CD4-positive, alpha-beta T cell (primary cell): ENCODE measurements at regions not wholly inside any gene's neighbourhood (a gene's known extent, or its start where the extent isn't known, plus 50 kb on each side); places are given as distances from the start of the nearest gene placed in this dataset.

Source experiments
- ATAC-seq: fragments of 200-7000 bp; cut with Tn5 transposase; one replicate; pipeline ENCODE4 v1.10.0; 2022; ENCODE audit warnings: mild to moderate bottlenecking; ENCODE audit not compliant: poor library complexity
- CTCF ChIA-PET: fragments of 350-600 bp; sonication (Branson Sonifier 250); formaldehyde crosslinking; loops from one replicate; lab custom pipeline; 2021; ENCODE audit warnings: antibody characterized with exemption, inconsistent platforms; lab: Charles Lee
- POLR2A ChIA-PET: fragments of 350-600 bp; sonication (Branson Sonifier 250); formaldehyde crosslinking; loops from one replicate; lab custom pipeline; 2021; ENCODE audit warnings: antibody characterized with exemption, inconsistent platforms; lab: Charles Lee
- DNase-seq, 14 experiments: peaks; one replicate each; pipeline ENCODE4 v3.0.0-alpha.2; 2013 to 2020; ENCODE audit warnings: mixed read lengths in 2 of 14
- H3K27ac ChIP-seq, 2 donors: one replicate each; pipeline versions ENCODE4 v1.5.1 to v1.7.0; 2013; ENCODE audit warnings: low read length in 2 of 2, low read depth in 1 of 2, mild to moderate bottlenecking in 1 of 2
- H3K27me3 ChIP-seq, 2 experiments: 1 replicate in 1 of 2; 2 replicates in 1 of 2; pipeline versions ENCODE4 v1.6.1 to v1.7.0; 2013; ENCODE audit warnings: low read length in 2 of 2, control low read depth in 1 of 2, mild to moderate bottlenecking in 1 of 2, moderate library complexity in 1 of 2; ENCODE audit not compliant: insufficient read depth in 2 of 2, control insufficient read depth in 1 of 2
- H3K36me3 ChIP-seq: one replicate; pipeline ENCODE4 v1.6.1; 2013; ENCODE audit warnings: low read length, control low read depth; ENCODE audit not compliant: insufficient read depth
- H3K4me1 ChIP-seq: one replicate; pipeline ENCODE4 v1.6.1; 2013; ENCODE audit warnings: low read length, control low read depth; ENCODE audit not compliant: insufficient read depth
- H3K4me3 ChIP-seq: one replicate; pipeline ENCODE4 v1.5.1; 2013; ENCODE audit warnings: mild to moderate bottlenecking, low read length, moderate library complexity
- H3K9me3 ChIP-seq, 2 experiments: 1 replicate in 1 of 2; 2 replicates in 1 of 2; pipeline versions ENCODE4 v1.6.1 to v1.7.0; 2013; ENCODE audit warnings: low read length in 2 of 2, mild to moderate bottlenecking in 2 of 2, control low read depth in 1 of 2, moderate library complexity in 1 of 2; ENCODE audit not compliant: control insufficient read depth in 1 of 2, insufficient read depth in 1 of 2
- H3K27ac Mint-ChIP-seq: one replicate; pipeline ENCODE4 v1.8.0; 2020; ENCODE audit warnings: mixed read lengths
- H3K27me3 Mint-ChIP-seq: one replicate; pipeline ENCODE4 v1.8.0; 2021; ENCODE audit warnings: mixed read lengths
- H3K36me3 Mint-ChIP-seq: one replicate; pipeline ENCODE4 v1.8.0; 2021; ENCODE audit warnings: low read depth, mixed read lengths
- H3K4me1 Mint-ChIP-seq: one replicate; pipeline ENCODE4 v1.8.0; 2021; ENCODE audit warnings: low read depth, mixed read lengths
- H3K4me3 Mint-ChIP-seq: one replicate; pipeline ENCODE4 v1.8.0; 2020; ENCODE audit warnings: mild to moderate bottlenecking, mixed read lengths
- H3K9me3 Mint-ChIP-seq: one replicate; pipeline ENCODE4 v1.8.0; 2020; ENCODE audit warnings: mixed read lengths
- intact Hi-C, 2 experiments: fragments of 100-400 bp; cut with DNase I in 1 of 2; cut with micrococcal nuclease in 1 of 2; formaldehyde crosslinking; loops; one replicate each; pipeline versions ENCODE4 v1.15.1 to v1.9.0; 2023 to 2025; cut with DNase I, micrococcal nuclease
- TF ChIP-seq, protein P1 (sequence below): fragments of 200-600 bp; IDR thresholded peaks from one replicate; pipeline ENCODE4 v1.8.0; 2022; ENCODE audit warnings: antibody characterized with exemption, mild to moderate bottlenecking

DNA sequence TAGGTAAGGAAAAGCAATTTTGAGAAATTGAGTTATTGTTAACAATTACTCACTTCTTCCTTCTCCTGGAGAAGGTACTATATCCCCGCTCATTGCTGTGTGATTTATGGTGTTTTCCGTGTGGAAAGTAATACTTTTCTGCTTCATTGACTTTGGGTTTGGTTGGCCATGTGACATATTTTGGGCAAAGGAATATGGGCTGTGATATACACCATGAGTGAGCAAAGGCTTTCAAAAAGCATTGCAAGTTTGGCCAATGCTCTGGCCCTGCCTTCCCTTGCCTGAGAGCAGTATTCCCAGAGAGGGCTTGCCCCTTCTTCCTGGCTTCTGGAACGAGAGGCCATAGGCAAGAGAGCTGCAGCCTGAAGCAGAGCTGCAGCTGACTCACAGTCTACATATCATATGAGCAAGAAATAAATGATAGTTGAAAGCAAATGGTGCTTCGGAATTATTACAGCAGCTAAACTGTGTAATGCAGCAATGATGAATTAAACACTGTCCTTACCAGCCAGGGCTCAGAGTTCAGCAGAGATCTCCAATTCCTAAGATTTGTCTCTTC, 216.8 kb upstream of the CD96 start:
- TF ChIP-seq, protein P1, sequence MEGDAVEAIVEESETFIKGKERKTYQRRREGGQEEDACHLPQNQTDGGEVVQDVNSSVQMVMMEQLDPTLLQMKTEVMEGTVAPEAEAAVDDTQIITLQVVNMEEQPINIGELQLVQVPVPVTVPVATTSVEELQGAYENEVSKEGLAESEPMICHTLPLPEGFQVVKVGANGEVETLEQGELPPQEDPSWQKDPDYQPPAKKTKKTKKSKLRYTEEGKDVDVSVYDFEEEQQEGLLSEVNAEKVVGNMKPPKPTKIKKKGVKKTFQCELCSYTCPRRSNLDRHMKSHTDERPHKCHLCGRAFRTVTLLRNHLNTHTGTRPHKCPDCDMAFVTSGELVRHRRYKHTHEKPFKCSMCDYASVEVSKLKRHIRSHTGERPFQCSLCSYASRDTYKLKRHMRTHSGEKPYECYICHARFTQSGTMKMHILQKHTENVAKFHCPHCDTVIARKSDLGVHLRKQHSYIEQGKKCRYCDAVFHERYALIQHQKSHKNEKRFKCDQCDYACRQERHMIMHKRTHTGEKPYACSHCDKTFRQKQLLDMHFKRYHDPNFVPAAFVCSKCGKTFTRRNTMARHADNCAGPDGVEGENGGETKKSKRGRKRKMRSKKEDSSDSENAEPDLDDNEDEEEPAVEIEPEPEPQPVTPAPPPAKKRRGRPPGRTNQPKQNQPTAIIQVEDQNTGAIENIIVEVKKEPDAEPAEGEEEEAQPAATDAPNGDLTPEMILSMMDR, result no peak
- intact Hi-C loops, result no loop called here
- Mint-ChIP-seq H3K27me3 (no peaks in the 10 kb centered on the region), H3K9me3 (no peaks in the 10 kb centered on the region), H3K4me1 (peaks cover 38% of the 10 kb centered on the region), H3K36me3 (no peaks in the 10 kb centered on the region), H3K27ac (peak overlapping the region; percentile 72), H3K4me3 (no peak overlapping the region)
- POLR2A ChIA-PET, result interaction anchor here (0.9 to 3.9 kb wide), 2 partner anchors 11 to 700 kb away, joined by 4 to 16 read pairs; no protein-coding TSS in a partner anchor
- no peak overlapping the region for H3K4me3 ChIP-seq
- CTCF ChIA-PET, result no interaction called here
- peaks cover 7% of the 10 kb centered on the region for H3K4me1 ChIP-seq
- no peak for ATAC-seq
- no peaks in the 10 kb centered on the region for H3K36me3 ChIP-seq
- no peaks in the 10 kb centered on the region for H3K9me3 ChIP-seq
- DNase-seq, result no peak
- H3K27ac ChIP-seq, result no peak overlapping the region
- H3K27me3 ChIP-seq, result no peaks in the 10 kb centered on the region

DNA sequence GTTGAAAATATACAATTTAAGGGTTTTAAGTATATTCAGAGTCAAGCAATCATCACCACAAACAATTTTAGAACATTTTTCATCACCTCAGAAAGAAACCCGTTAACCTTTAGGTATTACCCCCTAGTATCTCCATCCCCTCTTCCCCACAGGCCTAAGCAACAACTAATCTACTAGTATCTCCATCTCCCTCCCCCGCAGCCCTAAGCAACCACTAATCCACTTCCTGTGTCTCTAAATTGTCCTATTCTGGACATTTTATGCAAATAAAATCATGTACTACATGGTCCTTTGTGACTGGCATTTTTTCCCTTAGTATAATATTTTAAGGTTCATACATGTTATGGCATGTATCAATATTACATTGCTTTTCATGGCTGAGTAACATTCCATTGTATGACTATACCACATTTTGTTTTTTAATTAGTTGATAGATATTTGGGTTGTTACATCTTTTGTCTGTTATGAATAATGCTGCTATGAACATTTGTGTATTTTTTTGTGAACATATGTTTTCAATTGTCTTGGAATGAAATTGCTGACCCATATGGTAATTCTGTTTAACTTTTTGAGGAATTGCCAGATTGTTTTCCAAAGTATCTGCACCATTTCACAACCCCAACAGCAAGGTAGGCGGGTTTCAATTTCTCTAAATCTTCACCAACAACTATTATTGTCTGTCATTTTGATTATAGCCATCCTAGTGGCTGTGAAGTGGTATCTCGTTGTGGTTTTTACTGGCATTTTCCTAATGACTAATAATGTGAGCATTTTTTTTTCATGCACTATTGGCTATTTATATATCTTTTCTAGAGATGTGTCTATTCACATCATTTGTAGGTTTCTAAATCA, 215.6 kb upstream of the CD96 start:
- Histone ChIP-seq H3K4me3 (no peak overlapping the region), H3K36me3 (no peaks in the 10 kb centered on the region), H3K27me3 (no peaks in the 10 kb centered on the region), H3K9me3 (no peaks in the 10 kb centered on the region), H3K27ac (no peak overlapping the region), H3K4me1 (peaks cover 7% of the 10 kb centered on the region)
- DNase-seq, result no peak
- no peaks in the 10 kb centered on the region for H3K27me3 Mint-ChIP-seq
- H3K9me3 Mint-ChIP-seq, result no peaks in the 10 kb centered on the region
- no peak overlapping the region for H3K4me3 Mint-ChIP-seq
- TF ChIP-seq, protein P1, result no peak
- ChIA-PET POLR2A (interaction anchor here (3.9 kb wide), 1 partner anchor 12 kb away, joined by 16 read pairs; no protein-coding TSS in a partner anchor), CTCF (no interaction called here)
- intact Hi-C loops, result loop anchor here in 1 of 2 experiments (2.0 kb wide), 1 partner anchor 16 kb away; no protein-coding TSS in a partner anchor
- ATAC-seq, result no peak
- H3K36me3 Mint-ChIP-seq, result no peaks in the 10 kb centered on the region
- H3K4me1 Mint-ChIP-seq, result peaks cover 38% of the 10 kb centered on the region
- H3K27ac Mint-ChIP-seq, result no peak overlapping the region

DNA sequence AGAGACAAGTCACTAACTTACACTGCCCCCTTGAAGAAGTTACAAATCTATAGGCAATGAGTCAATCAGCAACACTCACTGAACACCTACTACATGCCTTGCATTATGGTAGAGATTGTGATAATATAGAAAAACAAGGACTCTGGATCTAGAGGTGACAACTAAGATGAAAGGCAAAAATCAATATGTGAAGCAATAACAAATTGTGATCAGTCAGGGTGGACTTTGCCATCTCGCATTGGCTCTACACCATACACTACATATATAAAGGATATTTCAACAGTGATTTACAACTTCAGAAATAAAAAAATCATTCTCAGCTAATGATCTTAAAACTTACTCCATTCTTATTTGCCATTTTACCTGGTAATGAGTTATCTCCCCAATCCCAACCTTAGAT, 210.7 kb upstream of the CD96 start:
- Histone ChIP-seq H3K9me3 (no peaks in the 10 kb centered on the region), H3K4me3 (no peak overlapping the region), H3K36me3 (no peaks in the 10 kb centered on the region), H3K27ac (no peak overlapping the region), H3K27me3 (no peaks in the 10 kb centered on the region), H3K4me1 (no peaks in the 10 kb centered on the region)
- Mint-ChIP-seq H3K36me3 (no peaks in the 10 kb centered on the region), H3K27ac (no peak overlapping the region), H3K9me3 (no peaks in the 10 kb centered on the region), H3K4me3 (no peak overlapping the region), H3K4me1 (peaks cover 2% of the 10 kb centered on the region), H3K27me3 (no peaks in the 10 kb centered on the region)
- no peak for ATAC-seq
- TF ChIP-seq, protein P1, result no peak
- no peak for DNase-seq
- POLR2A ChIA-PET, result no interaction called here
- CTCF ChIA-PET, result interaction anchor here (1.3 kb wide), 1 partner anchor 11 kb away, joined by 4 read pairs; no protein-coding TSS in a partner anchor
- intact Hi-C loops, result loop anchor here in 1 of 2 experiments (10.0 kb wide), 1 partner anchor 257 kb away; the partner anchor contains the start of gene NECTIN3
